WTC11 (cell line): ENCODE measurements at regions not wholly inside any gene's neighbourhood (a gene's known extent, or its start where the extent isn't known, plus 50 kb on each side); places are given as distances from the start of the nearest gene placed in this dataset.
A peak's percentile ranks its signal among the peaks of the same experiment; 100 is the strongest.

Experiments used
- ATAC-seq: fragments of 200-7000 bp; cut with Tn5 transposase; 2 replicates; pipeline ENCODE4 v1.10.0; 2021; ENCODE audit warnings: mild to moderate bottlenecking, moderate library complexity
- CTCF ChIA-PET: fragments of 300-600 bp; sonication (Branson Sonifier 250); formaldehyde crosslinking; loops from one replicate; lab custom pipeline; 2021; ENCODE audit warnings: antibody characterized with exemption; lab: Charles Lee
- POLR2A ChIA-PET: fragments of 350-600 bp; sonication (Branson Sonifier 250); formaldehyde crosslinking; loops from one replicate; lab custom pipeline; 2021; ENCODE audit warnings: antibody characterized with exemption; lab: Charles Lee
- DNase-seq: peaks from one replicate; pipeline ENCODE4 v3.0.0; 2021; ENCODE audit warnings: low spot score
- H3K27ac Mint-ChIP-seq: 2 replicates; pipeline ENCODE4 v1.8.0; 2021; ENCODE audit warnings: mixed read lengths
- H3K27me3 Mint-ChIP-seq: 2 replicates; pipeline ENCODE4 v1.8.0; 2021; ENCODE audit warnings: low read depth, mild to moderate bottlenecking, moderate library complexity, mixed read lengths
- H3K36me3 Mint-ChIP-seq: 2 replicates; pipeline ENCODE4 v1.8.0; 2021; ENCODE audit warnings: mixed read lengths
- H3K4me1 Mint-ChIP-seq: 2 replicates; pipeline ENCODE4 v1.8.0; 2022; ENCODE audit warnings: mixed read lengths
- H3K4me3 Mint-ChIP-seq: 2 replicates; pipeline ENCODE4 v1.8.0; 2021; ENCODE audit warnings: mild to moderate bottlenecking, moderate library complexity, mixed read lengths
- H3K9me3 Mint-ChIP-seq: 2 replicates; pipeline ENCODE4 v1.8.0; 2021; ENCODE audit warnings: mixed read lengths
- CREB1 ChIP-seq: sonication (generic); formaldehyde crosslinking; IDR thresholded peaks from 2 replicates; pipeline ENCODE4 v1.8.0; 2023; ENCODE audit warnings: mild to moderate bottlenecking, missing genetic modification reagents
- ESRRA ChIP-seq: sonication (generic); formaldehyde crosslinking; IDR thresholded peaks from 2 replicates; pipeline ENCODE4 v1.8.1; 2022; ENCODE audit warnings: mild to moderate bottlenecking, missing genetic modification reagents, borderline replicate concordance
- FOXP1 ChIP-seq: sonication (generic); formaldehyde crosslinking; IDR thresholded peaks from 2 replicates; pipeline ENCODE4 v1.8.0; 2022; ENCODE audit warnings: missing genetic modification reagents, mild to moderate bottlenecking, moderate library complexity, borderline replicate concordance
- GABPB1 ChIP-seq: sonication (generic); formaldehyde crosslinking; IDR thresholded peaks from 2 replicates; pipeline ENCODE4 v1.8.1; 2023; ENCODE audit warnings: mild to moderate bottlenecking, missing genetic modification reagents
- GRHL2 ChIP-seq: fragments of 250-450 bp; sonication (Bioruptor Pico); IDR thresholded peaks from 2 replicates; pipeline ENCODE4 v1.8.0; 2022; ENCODE audit warnings: mild to moderate bottlenecking, moderate library complexity; ENCODE audit not compliant: insufficient replicate concordance, severe bottlenecking
- KAT7 ChIP-seq: sonication (generic); formaldehyde crosslinking; IDR thresholded peaks from 2 replicates; pipeline ENCODE4 v1.8.1; 2023; ENCODE audit warnings: missing genetic modification reagents, mild to moderate bottlenecking, borderline replicate concordance
- NFATC4 ChIP-seq: fragments of 250-450 bp; sonication (Bioruptor Pico); IDR thresholded peaks from 2 replicates; pipeline ENCODE4 v1.9.0; 2021; ENCODE audit warnings: mild to moderate bottlenecking
- NR1H2 ChIP-seq: sonication (generic); formaldehyde crosslinking; IDR thresholded peaks from 2 replicates; pipeline ENCODE4 v1.9.0; 2021; ENCODE audit warnings: mild to moderate bottlenecking, moderate library complexity, missing genetic modification reagents
- SP1 ChIP-seq: sonication (generic); formaldehyde crosslinking; conservative IDR thresholded peaks from 2 replicates; pipeline ENCODE4 v1.8.1; 2022; ENCODE audit warnings: missing genetic modification reagents
- TEAD1 ChIP-seq: sonication (generic); formaldehyde crosslinking; IDR thresholded peaks from 2 replicates; pipeline ENCODE4 v1.8.0; 2022; ENCODE audit warnings: mild to moderate bottlenecking, missing genetic modification reagents
- TEAD4 ChIP-seq: sonication (generic); formaldehyde crosslinking; IDR thresholded peaks from 2 replicates; pipeline ENCODE4 v1.8.0; 2022; ENCODE audit warnings: mild to moderate bottlenecking, missing genetic modification reagents
- TP53 ChIP-seq: sonication (generic); formaldehyde crosslinking; IDR thresholded peaks from 2 replicates; pipeline ENCODE4 v1.8.1; 2023; ENCODE audit warnings: mild to moderate bottlenecking, missing genetic modification reagents
- ZBTB21 ChIP-seq: sonication (generic); formaldehyde crosslinking; IDR thresholded peaks from 2 replicates; pipeline ENCODE4 v1.8.1; 2023; ENCODE audit warnings: mild to moderate bottlenecking, missing genetic modification reagents, borderline replicate concordance
- ZNF263 ChIP-seq: sonication (generic); formaldehyde crosslinking; IDR thresholded peaks from 2 replicates; pipeline ENCODE4 v1.8.1; 2022; ENCODE audit warnings: low read depth, mild to moderate bottlenecking, moderate library complexity, missing genetic modification reagents
- ZNF416 ChIP-seq: fragments of 250-450 bp; sonication (Bioruptor Pico); IDR thresholded peaks from 2 replicates; pipeline ENCODE4 v1.9.0; 2021; ENCODE audit warnings: mild to moderate bottlenecking, inconsistent platforms
- ZNF512 ChIP-seq: sonication (generic); formaldehyde crosslinking; IDR thresholded peaks from 2 replicates; pipeline ENCODE4 v1.8.1; 2022; ENCODE audit warnings: missing genetic modification reagents, borderline replicate concordance
- TF ChIP-seq, protein P1 (sequence below): sonication (generic); formaldehyde crosslinking; IDR thresholded peaks from 2 replicates; pipeline ENCODE4 v1.8.0; 2023; ENCODE audit warnings: mild to moderate bottlenecking, missing genetic modification reagents
- TF ChIP-seq, protein P2 (sequence below): sonication (generic); formaldehyde crosslinking; IDR thresholded peaks from 2 replicates; pipeline ENCODE4 v1.8.1; 2023; ENCODE audit warnings: mild to moderate bottlenecking, missing genetic modification reagents, borderline replicate concordance
- TF ChIP-seq, protein P3 (sequence below): sonication (generic); formaldehyde crosslinking; conservative IDR thresholded peaks from 2 replicates; pipeline ENCODE4 v1.8.1; 2023; ENCODE audit warnings: mild to moderate bottlenecking, low read depth, missing genetic modification reagents, moderate library complexity
- TF ChIP-seq, protein P4 (sequence below): sonication (generic); formaldehyde crosslinking; IDR thresholded peaks from 2 replicates; pipeline ENCODE4 v1.8.1; 2022; ENCODE audit warnings: low read depth, missing genetic modification reagents, borderline replicate concordance

- H3K9me3 Mint-ChIP-seq: peaks cover 6% of the 10 kb centered on the region
- no peak overlapping the region for H3K4me3 Mint-ChIP-seq
- H3K27ac Mint-ChIP-seq: no peak overlapping the region
- CTCF ChIA-PET: no interaction called here
- ATAC-seq (no peak), DNase-seq (no peak)
- H3K4me1 Mint-ChIP-seq: peaks cover 4% of the 10 kb centered on the region
- TF ChIP-seq GRHL2 (CRISPR knock-in tag) (no peak), ESRRA (CRISPR knock-in tag) (no peak), GABPB1 (no peak), TP53 (CRISPR knock-in tag) (no peak), CREB1 (CRISPR knock-in tag) (no peak), FOXP1 (CRISPR knock-in tag) (no peak), ZNF512 (0 out of 2 replicates have a peak, but pooled peaks have one; percentile 26)
- TF ChIP-seq, all 79 proteins: peak for 1
- H3K36me3 Mint-ChIP-seq: no peaks in the 10 kb centered on the region
- no peaks in the 10 kb centered on the region for H3K27me3 Mint-ChIP-seq
- POLR2A ChIA-PET: no interaction called here
Measured at GRCh38 chr12:98007963-98008362, 507.4 kb upstream of the TMPO start.

DNA sequence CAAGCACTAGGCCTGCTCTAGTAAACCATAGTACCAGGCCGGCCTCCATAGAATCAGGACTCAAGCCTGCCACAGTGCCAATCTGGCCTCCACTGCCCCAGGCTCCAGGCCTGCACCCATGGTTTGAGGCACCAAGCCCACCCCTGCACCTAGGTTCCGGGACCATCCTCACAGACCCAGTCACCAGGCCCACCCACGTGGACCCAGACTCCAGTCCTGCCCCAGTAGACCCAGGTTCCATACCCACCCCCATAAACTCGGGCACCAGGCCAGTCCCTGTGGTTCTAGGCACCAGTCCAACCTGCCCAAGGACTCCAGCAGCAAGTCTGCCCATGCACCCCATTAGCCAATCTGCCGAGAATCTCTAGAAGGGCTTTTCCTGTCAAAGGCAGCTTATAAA is 501.8 kb upstream of the TMPO start:
- Mint-ChIP-seq H3K9me3 (peaks cover 6% of the 10 kb centered on the region), H3K27me3 (no peaks in the 10 kb centered on the region), H3K4me1 (no peaks in the 10 kb centered on the region), H3K36me3 (no peaks in the 10 kb centered on the region), H3K4me3 (no peak overlapping the region), H3K27ac (no peak overlapping the region)
- ChIA-PET CTCF (no interaction called here), POLR2A (no interaction called here)
- TF ChIP-seq, protein P1, sequence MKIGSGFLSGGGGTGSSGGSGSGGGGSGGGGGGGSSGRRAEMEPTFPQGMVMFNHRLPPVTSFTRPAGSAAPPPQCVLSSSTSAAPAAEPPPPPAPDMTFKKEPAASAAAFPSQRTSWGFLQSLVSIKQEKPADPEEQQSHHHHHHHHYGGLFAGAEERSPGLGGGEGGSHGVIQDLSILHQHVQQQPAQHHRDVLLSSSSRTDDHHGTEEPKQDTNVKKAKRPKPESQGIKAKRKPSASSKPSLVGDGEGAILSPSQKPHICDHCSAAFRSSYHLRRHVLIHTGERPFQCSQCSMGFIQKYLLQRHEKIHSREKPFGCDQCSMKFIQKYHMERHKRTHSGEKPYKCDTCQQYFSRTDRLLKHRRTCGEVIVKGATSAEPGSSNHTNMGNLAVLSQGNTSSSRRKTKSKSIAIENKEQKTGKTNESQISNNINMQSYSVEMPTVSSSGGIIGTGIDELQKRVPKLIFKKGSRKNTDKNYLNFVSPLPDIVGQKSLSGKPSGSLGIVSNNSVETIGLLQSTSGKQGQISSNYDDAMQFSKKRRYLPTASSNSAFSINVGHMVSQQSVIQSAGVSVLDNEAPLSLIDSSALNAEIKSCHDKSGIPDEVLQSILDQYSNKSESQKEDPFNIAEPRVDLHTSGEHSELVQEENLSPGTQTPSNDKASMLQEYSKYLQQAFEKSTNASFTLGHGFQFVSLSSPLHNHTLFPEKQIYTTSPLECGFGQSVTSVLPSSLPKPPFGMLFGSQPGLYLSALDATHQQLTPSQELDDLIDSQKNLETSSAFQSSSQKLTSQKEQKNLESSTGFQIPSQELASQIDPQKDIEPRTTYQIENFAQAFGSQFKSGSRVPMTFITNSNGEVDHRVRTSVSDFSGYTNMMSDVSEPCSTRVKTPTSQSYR: no peak
- TF ChIP-seq TEAD1: no peak
- no peak for TF ChIP-seq ZBTB21
- no peak for TF ChIP-seq NR1H2 (CRISPR knock-in tag)
- TF ChIP-seq TEAD4 (CRISPR knock-in tag): no peak
- no peak for TF ChIP-seq FOXP1 (CRISPR knock-in tag)
- no peak for TF ChIP-seq NFATC4 (CRISPR knock-in tag)
- TF ChIP-seq ZNF416 (CRISPR knock-in tag): no peak
- TF ChIP-seq, protein P2, sequence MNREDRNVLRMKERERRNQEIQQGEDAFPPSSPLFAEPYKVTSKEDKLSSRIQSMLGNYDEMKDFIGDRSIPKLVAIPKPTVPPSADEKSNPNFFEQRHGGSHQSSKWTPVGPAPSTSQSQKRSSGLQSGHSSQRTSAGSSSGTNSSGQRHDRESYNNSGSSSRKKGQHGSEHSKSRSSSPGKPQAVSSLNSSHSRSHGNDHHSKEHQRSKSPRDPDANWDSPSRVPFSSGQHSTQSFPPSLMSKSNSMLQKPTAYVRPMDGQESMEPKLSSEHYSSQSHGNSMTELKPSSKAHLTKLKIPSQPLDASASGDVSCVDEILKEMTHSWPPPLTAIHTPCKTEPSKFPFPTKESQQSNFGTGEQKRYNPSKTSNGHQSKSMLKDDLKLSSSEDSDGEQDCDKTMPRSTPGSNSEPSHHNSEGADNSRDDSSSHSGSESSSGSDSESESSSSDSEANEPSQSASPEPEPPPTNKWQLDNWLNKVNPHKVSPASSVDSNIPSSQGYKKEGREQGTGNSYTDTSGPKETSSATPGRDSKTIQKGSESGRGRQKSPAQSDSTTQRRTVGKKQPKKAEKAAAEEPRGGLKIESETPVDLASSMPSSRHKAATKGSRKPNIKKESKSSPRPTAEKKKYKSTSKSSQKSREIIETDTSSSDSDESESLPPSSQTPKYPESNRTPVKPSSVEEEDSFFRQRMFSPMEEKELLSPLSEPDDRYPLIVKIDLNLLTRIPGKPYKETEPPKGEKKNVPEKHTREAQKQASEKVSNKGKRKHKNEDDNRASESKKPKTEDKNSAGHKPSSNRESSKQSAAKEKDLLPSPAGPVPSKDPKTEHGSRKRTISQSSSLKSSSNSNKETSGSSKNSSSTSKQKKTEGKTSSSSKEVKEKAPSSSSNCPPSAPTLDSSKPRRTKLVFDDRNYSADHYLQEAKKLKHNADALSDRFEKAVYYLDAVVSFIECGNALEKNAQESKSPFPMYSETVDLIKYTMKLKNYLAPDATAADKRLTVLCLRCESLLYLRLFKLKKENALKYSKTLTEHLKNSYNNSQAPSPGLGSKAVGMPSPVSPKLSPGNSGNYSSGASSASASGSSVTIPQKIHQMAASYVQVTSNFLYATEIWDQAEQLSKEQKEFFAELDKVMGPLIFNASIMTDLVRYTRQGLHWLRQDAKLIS (CRISPR knock-in tag): no peak
- TF ChIP-seq, protein P3, sequence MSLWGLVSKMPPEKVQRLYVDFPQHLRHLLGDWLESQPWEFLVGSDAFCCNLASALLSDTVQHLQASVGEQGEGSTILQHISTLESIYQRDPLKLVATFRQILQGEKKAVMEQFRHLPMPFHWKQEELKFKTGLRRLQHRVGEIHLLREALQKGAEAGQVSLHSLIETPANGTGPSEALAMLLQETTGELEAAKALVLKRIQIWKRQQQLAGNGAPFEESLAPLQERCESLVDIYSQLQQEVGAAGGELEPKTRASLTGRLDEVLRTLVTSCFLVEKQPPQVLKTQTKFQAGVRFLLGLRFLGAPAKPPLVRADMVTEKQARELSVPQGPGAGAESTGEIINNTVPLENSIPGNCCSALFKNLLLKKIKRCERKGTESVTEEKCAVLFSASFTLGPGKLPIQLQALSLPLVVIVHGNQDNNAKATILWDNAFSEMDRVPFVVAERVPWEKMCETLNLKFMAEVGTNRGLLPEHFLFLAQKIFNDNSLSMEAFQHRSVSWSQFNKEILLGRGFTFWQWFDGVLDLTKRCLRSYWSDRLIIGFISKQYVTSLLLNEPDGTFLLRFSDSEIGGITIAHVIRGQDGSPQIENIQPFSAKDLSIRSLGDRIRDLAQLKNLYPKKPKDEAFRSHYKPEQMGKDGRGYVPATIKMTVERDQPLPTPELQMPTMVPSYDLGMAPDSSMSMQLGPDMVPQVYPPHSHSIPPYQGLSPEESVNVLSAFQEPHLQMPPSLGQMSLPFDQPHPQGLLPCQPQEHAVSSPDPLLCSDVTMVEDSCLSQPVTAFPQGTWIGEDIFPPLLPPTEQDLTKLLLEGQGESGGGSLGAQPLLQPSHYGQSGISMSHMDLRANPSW (CRISPR knock-in tag): no peak
- TF ChIP-seq SP1 (CRISPR knock-in tag): no peak
- no peak for TF ChIP-seq TP53 (CRISPR knock-in tag)
- TF ChIP-seq, protein P4, sequence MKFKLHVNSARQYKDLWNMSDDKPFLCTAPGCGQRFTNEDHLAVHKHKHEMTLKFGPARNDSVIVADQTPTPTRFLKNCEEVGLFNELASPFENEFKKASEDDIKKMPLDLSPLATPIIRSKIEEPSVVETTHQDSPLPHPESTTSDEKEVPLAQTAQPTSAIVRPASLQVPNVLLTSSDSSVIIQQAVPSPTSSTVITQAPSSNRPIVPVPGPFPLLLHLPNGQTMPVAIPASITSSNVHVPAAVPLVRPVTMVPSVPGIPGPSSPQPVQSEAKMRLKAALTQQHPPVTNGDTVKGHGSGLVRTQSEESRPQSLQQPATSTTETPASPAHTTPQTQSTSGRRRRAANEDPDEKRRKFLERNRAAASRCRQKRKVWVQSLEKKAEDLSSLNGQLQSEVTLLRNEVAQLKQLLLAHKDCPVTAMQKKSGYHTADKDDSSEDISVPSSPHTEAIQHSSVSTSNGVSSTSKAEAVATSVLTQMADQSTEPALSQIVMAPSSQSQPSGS (CRISPR knock-in tag): no peak
- TF ChIP-seq ZNF263 (CRISPR knock-in tag): no peak
- no peak for TF ChIP-seq KAT7
- no peak for DNase-seq
- ATAC-seq: no peak
